ENCODE measurements at regions not wholly inside any gene's neighbourhood (a gene's known extent, or its start where the extent isn't known, plus 50 kb on each side); places are given as distances from the start of the nearest gene placed in this dataset.

DNA sequence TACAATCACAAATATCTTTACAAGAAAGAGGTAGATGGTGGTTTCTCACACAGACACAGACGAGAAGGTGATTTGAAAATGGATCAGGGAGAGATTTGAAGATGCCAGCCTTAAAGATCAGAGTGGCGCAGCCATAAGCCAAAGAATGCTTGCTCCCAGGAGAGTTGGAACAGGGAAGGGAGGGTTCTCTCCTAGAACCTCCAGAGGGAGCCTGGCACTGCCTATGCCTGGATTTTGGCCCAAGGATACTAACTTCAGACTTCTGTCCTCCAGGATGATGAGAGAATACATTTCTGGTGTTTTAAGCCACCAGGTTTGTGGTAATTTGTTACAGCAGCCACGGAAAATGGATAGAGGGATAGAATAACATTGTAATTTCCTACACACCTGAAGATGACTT lies 279.1 kb downstream of the FAM43A start:
- Histone ChIP-seq H3K9ac (ENCODE audit: insufficient read depth, low read depth, low read length) (no peak overlapping the region), H3K4me1 (ENCODE audit: insufficient read depth, low read length) (no peaks in the 10 kb centered on the region), H2AFZ (ENCODE audit: low read length) (no peak overlapping the region), H3K36me3 (replicated peaks in 1 of 2; ENCODE audit: control insufficient read depth in 1 of 2, insufficient read depth in 2 of 2, low read length in 2 of 2) (no peaks in the 10 kb centered on the region), H3K27ac (ENCODE audit: extremely low read length, insufficient read depth, low read length) (no peak overlapping the region), H3K4me2 (ENCODE audit: low read depth, low read length) (no peak overlapping the region), H3K79me2 (ENCODE audit: insufficient read depth, low read length) (no peaks in the 10 kb centered on the region), H3K9me3 (ENCODE audit: low read length) (no peaks in the 10 kb centered on the region), H4K20me1 (ENCODE audit: insufficient read depth, low read length) (no peaks in the 10 kb centered on the region), H3K4me3 (replicated peaks in 1 of 3; ENCODE audit: insufficient read depth in 1 of 3, low read depth in 2 of 3, low read length in 3 of 3) (no peak overlapping the region), H3K27me3 (ENCODE audit: control insufficient read depth in 1 of 2, insufficient read depth in 2 of 2, low read length in 2 of 2) (peaks cover 0 to 39% of the 10 kb centered on the region in 2 experiments; a peak in 4 of 5 replicates)
- intact Hi-C loops (cut with micrococcal nuclease; ENCODE audit: unreplicated experiment) (no loop called here), in situ Hi-C loops (cut with HindIII; ENCODE audit: extremely low pct_ligation_motif_present, low pct_unique_long_range_greater_than_20kb) (no loop called here)
- WGBS (ENCODE audit: low lambda C conversion rate), result 38% methylated on average over 3 of the region's 3 CpGs
- ChIA-PET POLR2A (no interaction called here), CTCF (ENCODE audit: low intra/inter-chr PET ratio, low total read pairs) (no interaction called here)
- no peak for ATAC-seq
- DNase-seq (ENCODE audit: low spot score), result no peak
- no TSS peak for BruUV-seq (replicated peaks)
- no peak for TF ChIP-seq SYNCRIP (IDR thresholded peaks at IDR 0.05; ENCODE audit: insufficient read depth, low read depth, low read length)
- TF ChIP-seq ZSCAN21 (CRISPR knock-in tag; IDR thresholded peaks at IDR 0.05; ENCODE audit: borderline replicate concordance), result no peak
- TF ChIP-seq, protein P1, sequence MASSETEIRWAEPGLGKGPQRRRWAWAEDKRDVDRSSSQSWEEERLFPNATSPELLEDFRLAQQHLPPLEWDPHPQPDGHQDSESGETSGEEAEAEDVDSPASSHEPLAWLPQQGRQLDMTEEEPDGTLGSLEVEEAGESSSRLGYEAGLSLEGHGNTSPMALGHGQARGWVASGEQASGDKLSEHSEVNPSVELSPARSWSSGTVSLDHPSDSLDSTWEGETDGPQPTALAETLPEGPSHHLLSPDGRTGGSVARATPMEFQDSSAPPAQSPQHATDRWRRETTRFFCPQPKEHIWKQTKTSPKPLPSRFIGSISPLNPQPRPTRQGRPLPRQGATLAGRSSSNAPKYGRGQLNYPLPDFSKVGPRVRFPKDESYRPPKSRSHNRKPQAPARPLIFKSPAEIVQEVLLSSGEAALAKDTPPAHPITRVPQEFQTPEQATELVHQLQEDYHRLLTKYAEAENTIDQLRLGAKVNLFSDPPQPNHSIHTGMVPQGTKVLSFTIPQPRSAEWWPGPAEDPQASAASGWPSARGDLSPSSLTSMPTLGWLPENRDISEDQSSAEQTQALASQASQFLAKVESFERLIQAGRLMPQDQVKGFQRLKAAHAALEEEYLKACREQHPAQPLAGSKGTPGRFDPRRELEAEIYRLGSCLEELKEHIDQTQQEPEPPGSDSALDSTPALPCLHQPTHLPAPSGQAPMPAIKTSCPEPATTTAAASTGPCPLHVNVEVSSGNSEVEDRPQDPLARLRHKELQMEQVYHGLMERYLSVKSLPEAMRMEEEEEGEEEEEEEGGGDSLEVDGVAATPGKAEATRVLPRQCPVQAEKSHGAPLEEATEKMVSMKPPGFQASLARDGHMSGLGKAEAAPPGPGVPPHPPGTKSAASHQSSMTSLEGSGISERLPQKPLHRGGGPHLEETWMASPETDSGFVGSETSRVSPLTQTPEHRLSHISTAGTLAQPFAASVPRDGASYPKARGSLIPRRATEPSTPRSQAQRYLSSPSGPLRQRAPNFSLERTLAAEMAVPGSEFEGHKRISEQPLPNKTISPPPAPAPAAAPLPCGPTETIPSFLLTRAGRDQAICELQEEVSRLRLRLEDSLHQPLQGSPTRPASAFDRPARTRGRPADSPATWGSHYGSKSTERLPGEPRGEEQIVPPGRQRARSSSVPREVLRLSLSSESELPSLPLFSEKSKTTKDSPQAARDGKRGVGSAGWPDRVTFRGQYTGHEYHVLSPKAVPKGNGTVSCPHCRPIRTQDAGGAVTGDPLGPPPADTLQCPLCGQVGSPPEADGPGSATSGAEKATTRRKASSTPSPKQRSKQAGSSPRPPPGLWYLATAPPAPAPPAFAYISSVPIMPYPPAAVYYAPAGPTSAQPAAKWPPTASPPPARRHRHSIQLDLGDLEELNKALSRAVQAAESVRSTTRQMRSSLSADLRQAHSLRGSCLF (CRISPR knock-in tag; IDR thresholded peaks at IDR 0.05; ENCODE audit: borderline replicate concordance), result no peak
- no peak for TF ChIP-seq ZNF44 (CRISPR knock-in tag; IDR thresholded peaks at IDR 0.05)
- TF ChIP-seq, protein P2, sequence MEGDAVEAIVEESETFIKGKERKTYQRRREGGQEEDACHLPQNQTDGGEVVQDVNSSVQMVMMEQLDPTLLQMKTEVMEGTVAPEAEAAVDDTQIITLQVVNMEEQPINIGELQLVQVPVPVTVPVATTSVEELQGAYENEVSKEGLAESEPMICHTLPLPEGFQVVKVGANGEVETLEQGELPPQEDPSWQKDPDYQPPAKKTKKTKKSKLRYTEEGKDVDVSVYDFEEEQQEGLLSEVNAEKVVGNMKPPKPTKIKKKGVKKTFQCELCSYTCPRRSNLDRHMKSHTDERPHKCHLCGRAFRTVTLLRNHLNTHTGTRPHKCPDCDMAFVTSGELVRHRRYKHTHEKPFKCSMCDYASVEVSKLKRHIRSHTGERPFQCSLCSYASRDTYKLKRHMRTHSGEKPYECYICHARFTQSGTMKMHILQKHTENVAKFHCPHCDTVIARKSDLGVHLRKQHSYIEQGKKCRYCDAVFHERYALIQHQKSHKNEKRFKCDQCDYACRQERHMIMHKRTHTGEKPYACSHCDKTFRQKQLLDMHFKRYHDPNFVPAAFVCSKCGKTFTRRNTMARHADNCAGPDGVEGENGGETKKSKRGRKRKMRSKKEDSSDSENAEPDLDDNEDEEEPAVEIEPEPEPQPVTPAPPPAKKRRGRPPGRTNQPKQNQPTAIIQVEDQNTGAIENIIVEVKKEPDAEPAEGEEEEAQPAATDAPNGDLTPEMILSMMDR (CRISPR knock-in tag; IDR thresholded peaks at IDR 0.05), result peak; percentile 40; the same call in 1 of the 2 replicates
- TF ChIP-seq JUNB (CRISPR knock-in tag; IDR thresholded peaks at IDR 0.05; ENCODE audit: borderline replicate concordance), result no peak
- TF ChIP-seq FOXA3 (CRISPR knock-in tag; IDR thresholded peaks at IDR 0.05), result no peak
- TF ChIP-seq, protein P3, sequence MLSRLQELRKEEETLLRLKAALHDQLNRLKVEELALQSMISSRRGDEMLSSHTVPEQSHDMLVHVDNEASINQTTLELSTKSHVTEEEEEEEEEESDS (CRISPR knock-in tag; IDR thresholded peaks at IDR 0.05; ENCODE audit: borderline replicate concordance), result no peak
- TF ChIP-seq, protein P4, sequence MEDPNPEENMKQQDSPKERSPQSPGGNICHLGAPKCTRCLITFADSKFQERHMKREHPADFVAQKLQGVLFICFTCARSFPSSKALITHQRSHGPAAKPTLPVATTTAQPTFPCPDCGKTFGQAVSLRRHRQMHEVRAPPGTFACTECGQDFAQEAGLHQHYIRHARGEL (CRISPR knock-in tag; IDR thresholded peaks at IDR 0.05), result no peak
- no peak for TF ChIP-seq ZNF567 (CRISPR knock-in tag; IDR thresholded peaks at IDR 0.05; ENCODE audit: borderline replicate concordance)
- no peak for TF ChIP-seq DNMT3B (CRISPR knock-in tag; conservative IDR thresholded peaks at IDR 0.05)
- no peak for TF ChIP-seq NFKBIZ (CRISPR knock-in tag; IDR thresholded peaks at IDR 0.05)
- no peak for TF ChIP-seq ZIK1 (CRISPR knock-in tag; IDR thresholded peaks at IDR 0.05; ENCODE audit: borderline replicate concordance, low read depth)
- no peak for TF ChIP-seq ZC3H13 (CRISPR knock-in tag; IDR thresholded peaks at IDR 0.05)
- no peak for TF ChIP-seq ZBTB20 (CRISPR knock-in tag; IDR thresholded peaks at IDR 0.05; ENCODE audit: borderline replicate concordance, low read depth)
- peak; percentile 52 for TF ChIP-seq STAG1 (CRISPR knock-in tag; IDR thresholded peaks at IDR 0.05)
- FAIRE-seq, result no peak
